ENCODE measurements at regions not wholly inside any gene's neighbourhood (a gene's known extent, or its start where the extent isn't known, plus 50 kb on each side); places are given as distances from the start of the nearest gene placed in this dataset.

DNA sequence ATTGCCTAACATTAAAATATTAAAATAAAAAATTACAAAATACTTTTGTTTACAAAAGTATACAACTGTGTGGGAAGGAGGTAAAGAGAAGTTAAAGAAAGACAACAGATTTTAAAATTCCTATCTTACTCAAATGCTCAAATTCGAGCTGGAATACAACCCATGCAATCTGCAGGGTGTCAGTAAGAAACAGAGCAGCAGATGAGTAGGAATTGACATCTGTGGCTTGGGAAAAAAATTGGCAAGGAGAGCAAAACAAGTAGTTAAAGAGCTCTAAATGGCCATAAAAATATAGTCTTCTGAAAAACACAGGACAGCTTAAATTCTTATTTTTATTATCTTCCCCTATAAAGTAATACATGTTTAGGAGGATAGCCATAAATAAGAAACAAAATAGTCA lies 1609.0 kb upstream of the AGA start:
- TF ChIP-seq POLR2A (IDR thresholded peaks at IDR 0.05), result no peak
- TF ChIP-seq, protein P1, sequence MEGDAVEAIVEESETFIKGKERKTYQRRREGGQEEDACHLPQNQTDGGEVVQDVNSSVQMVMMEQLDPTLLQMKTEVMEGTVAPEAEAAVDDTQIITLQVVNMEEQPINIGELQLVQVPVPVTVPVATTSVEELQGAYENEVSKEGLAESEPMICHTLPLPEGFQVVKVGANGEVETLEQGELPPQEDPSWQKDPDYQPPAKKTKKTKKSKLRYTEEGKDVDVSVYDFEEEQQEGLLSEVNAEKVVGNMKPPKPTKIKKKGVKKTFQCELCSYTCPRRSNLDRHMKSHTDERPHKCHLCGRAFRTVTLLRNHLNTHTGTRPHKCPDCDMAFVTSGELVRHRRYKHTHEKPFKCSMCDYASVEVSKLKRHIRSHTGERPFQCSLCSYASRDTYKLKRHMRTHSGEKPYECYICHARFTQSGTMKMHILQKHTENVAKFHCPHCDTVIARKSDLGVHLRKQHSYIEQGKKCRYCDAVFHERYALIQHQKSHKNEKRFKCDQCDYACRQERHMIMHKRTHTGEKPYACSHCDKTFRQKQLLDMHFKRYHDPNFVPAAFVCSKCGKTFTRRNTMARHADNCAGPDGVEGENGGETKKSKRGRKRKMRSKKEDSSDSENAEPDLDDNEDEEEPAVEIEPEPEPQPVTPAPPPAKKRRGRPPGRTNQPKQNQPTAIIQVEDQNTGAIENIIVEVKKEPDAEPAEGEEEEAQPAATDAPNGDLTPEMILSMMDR (IDR thresholded peaks at IDR 0.05), result no peak

All from heart left ventricle (tissue), 13 donors.